HG02571 (cell line): ENCODE measurements at regions not wholly inside any gene's neighbourhood (a gene's known extent, or its start where the extent isn't known, plus 50 kb on each side); places are given as distances from the start of the nearest gene placed in this dataset.

ENCODE experiments used
- ATAC-seq: cut with Tn5 transposase; IDR thresholded peaks from one replicate; pipeline ENCODE4 v1.9.1; 2021; ENCODE audit warnings: mild to moderate bottlenecking, moderate library complexity; ENCODE audit not compliant: unreplicated experiment

DNA sequence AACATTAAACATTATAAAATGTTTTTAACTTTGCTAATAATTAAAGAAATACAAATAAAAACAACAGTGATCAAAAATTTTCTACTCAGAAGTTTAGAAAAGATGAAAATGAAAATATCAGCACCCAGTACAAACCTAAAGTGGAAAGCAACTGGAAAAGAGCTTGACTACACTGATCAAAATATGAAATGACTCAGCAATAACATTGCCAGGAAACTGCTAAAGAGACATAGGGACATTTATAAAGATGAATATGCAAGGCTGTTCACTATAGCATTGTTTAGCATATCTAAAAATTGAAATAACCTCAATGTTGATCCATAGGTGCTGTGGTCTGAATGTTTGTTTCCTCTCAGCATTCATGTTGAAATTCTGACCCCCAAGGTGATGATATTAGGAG is 88.5 kb upstream of the NOCT start:
- ATAC-seq, result no peak

DNA sequence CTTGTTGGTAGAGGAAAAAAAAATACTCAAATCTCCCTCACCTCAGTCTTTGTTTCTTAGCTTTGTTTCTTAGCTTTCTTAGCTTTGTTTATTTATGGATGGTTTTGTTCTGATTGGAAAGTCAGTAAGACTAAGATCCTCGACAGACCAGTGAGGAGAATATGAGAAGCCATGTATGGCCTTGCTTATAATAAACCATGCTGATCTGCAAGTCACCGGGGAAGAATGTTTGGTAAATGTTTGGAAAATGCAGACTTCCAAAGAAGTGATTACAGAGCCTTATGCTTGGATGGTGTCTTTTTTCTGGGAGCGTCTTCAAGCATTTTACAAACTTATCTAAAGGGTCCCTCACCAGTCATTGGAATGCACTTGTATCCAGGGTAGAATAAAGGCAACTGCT is 90.1 kb upstream of the NOCT start:
- ATAC-seq, result no peak

DNA sequence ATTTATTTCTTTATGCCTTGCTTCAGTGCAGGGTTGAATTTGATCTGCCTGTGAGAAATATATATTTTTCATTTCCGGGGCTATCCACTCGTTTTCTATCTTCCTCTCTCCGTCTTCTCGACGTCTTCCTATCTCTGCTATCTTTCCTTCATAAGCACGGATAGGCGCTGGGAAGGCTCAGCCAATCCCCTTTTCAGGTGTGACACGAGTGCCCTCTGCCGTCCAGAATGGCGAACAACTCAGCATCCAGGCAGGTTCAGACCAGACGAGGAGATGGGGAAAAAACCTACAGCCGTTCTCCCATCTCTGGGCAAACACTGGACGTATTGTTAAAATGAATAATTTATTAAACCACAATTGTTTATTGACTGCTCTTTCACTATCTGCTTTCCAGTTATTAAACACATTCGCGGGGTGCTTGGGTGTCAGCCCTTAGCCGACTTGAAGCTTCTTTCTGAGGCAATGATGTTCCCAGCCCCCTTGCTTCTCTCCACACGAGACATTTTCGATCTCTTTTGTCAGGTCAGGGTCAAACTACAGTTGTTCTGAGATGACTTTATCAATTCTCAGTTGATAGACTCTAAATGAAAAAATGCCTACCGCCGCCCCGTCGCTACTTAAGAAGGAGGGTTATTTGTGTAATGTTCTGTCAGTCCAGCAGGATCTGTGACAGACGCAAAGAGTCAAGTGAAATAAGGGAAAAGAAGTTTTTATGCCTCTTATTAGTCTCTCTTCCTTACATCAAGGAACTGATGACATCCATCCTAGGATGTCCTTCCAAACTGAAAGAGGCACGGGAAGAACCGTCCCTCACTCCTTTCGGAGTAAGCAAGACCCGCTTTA is 96.3 kb upstream of the NOCT start:
- ATAC-seq, result peak; percentile 96

GRCh38 chr4:138918169-138918869 is 97.3 kb upstream of the NOCT start:
- no peak for ATAC-seq

DNA sequence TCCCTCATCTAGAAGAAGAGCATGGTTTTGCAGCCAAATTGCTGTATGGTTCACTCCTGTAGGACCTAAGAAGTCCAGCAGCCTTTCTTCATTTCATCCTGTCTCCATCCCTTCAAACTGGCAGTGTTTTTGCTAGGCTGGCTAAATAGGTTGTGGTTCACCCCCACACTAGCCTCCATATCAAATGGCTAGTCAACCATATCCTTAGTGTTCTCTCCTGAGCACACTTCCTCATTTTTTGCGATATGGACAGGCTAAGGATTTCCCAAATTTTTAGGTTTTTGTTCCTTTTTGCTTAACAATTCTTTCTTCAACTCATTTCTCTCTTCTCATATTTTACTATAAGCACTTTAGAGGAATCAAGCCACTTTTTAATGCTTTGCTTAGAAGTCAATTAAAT is 98.8 kb upstream of the NOCT start:
- ATAC-seq, result no peak

DNA sequence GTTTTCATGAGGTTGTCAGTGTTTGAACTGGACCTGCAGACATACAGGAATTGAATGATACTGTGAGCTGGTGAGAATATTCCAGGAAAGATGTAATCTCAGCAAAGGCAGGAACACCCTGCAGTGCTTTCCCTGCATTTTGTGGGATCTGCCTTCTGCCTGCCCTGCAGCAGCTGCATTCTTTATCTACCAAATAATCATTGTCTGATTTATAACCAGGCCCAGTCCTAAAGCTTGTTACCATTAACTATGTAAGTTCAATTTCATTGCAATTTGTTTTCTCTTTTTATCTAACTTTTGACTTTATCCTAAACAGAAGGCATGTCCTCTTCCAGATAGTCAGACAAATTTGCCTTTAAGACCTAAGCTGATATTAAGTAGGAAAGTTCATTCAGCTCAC is 99.8 kb upstream of the NOCT start:
- no peak for ATAC-seq

DNA sequence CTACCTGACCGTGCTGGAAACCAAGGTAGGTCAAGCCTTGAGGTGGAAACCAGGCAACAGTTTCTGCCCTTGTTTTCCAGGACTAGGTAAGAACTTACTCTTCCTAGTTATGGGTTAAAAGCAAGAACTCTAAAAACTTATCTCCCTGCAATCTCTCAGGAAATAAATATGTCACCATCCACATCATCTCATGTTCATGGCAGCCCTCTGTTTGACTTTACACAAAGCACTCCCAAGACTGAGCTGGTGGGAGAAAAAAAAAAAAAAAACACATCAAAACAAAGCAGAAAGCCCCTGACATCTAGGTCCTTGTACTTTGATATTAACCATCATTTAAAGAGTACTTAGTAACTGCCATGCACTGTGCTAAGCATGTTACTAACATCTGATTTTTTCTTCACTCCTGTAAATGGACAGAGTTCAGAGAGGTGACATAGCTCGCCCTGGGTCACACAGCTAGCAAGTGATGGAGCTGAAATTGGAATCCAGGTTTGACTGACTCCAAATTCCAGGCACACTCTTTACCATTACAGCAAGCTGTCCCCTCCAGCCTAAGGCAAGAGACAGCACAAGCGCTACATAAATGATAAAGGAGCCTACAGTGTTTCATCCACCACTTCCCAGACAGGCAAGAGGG is 102.8 kb upstream of the NOCT start:
- ATAC-seq, result no peak

DNA sequence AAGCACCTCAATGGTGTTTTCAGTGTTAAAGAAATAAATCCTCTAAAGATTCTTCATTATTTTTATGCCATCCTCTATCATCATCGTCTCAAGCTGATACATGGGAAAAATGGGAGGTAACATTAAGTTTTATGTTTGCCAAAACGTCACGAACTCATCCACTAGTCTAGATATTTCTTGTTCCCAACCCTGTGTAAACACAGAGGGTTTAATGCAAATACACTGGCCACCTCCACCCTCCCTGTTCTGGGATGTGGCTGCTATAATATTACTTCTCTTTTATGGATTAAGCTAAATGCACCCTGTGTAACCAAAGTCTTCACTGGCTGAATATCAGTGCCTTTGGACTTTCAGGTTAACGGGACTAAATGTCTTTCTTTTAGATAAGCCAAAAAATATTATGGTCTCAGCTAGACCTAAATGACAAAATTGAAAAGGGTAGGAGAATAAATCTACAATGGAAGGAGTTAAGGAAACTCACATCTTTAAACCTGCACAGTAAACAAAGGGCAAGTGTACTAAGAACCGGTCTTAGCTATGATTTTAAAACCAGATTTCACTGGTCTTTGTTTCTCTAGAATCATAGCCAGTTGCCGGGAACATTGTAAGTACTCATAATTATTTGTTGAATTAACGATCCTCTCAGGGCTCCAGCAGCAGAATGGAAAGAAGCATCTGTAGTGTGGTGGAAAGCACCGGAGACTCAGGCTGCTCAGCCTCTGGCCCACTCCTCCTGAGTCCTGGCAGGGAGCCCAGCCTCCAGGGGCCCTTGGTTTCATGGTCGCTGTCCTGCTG is 103.5 kb upstream of the NOCT start:
- no peak for ATAC-seq

- ATAC-seq, result no peak
These were observed 104.7 kb upstream of the NOCT start for GRCh38 chr4:138910914-138911336.

DNA sequence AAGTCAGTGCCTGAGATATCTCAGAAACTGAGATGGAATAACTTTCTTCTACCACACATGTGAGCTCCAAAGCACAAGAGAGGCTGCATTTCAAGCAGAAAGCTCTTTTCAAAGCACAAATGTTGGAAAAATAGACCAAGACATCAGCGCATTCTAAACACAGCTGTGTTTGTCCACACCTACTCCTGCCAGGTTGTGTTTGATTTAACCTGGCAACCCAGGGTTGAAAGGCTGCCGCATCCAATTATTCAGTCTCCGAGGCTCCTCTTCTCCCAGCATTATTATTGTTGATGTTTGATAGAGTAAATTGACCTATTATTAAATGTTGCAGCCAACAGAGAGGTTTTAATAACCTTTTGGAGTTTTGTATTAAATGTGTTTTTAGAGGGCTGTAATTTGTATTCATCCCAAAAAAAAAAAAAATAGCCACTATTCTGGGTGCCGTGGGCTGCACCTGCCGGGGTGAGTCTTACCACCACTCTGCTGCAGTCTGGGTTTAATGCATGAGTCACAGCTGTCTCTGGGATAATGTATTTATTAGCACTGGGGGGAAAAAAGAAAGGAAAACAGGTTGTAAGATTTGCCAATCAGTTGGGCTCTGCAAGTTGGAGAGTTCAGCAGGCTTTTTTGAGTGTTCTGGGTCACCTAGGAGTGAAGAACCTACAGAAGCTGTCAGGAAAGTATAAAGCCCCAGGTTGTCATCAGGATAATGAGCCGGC is 105.2 kb upstream of the NOCT start:
- no peak for ATAC-seq

DNA sequence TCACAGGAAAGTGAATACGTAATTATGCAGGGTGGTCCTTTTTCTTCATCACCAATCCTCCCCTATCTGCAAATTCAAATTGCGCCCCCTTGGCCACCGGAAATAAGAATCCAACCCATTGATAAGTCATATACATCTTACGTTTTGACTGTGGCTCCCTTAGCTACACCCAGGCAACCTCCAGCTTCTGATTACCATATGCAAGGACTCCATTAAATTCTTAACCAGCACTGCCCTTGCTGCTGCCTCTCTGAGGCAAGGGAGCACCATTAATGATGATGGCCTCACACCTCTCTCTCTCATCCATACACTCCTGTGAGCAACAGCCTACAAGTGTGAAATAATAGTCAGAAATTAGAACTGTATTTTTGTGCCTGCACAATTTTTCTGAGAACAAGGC is 106.0 kb upstream of the NOCT start:
- no peak for ATAC-seq

DNA sequence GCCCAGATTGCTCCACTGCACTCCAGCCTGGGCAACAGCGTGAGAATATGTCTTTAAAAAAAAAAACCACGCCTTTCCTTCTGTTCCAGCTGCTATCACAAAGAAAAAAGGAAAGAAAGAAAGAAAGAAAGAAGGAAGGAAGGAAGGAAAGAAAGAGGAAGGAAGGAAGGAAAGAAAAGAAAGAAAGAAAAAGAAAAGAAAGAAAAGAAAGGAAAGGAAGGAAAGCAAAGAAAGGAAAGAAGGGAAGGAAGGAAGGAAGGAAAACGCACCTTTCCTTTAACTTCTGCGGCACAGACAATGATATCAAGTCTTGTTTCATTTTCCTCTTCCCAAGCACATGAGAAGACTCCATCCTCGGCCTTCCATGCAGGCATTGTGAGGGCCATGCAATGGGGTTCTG is 107.4 kb upstream of the NOCT start:
- no peak for ATAC-seq

GRCh38 chr4:138907174-138907573 is 108.4 kb upstream of the NOCT start:
- no peak for ATAC-seq

DNA sequence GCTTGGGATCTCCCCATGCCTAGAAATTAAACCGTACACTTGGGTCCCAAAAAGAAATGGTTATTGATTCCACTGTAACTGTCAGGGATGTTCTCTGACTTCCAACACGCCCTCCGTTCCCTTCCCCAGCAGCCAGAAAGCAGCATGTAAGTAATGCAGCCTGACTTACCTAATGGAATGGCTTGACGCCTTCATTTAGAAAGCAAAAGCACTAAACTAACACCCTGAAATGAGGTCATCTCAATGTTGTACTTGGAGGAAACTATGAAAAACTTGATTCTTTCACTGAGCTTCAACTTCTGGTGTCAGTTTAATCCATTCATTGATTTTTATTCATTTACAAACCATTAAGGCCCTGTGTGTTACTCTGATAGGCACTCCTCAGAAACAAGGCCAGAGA is 110.8 kb upstream of the NOCT start:
- no peak for ATAC-seq

- ATAC-seq, result no peak
These were observed 112.4 kb upstream of the NOCT start for GRCh38 chr4:138903185-138903584.

GRCh38 chr4:138902705-138903104 is 112.9 kb upstream of the NOCT start:
- ATAC-seq, result no peak

- no peak for ATAC-seq
These were observed 114.4 kb upstream of the NOCT start for GRCh38 chr4:138901177-138901576.

GRCh38 chr4:138899999-138900398 is 115.6 kb upstream of the NOCT start:
- no peak for ATAC-seq

DNA sequence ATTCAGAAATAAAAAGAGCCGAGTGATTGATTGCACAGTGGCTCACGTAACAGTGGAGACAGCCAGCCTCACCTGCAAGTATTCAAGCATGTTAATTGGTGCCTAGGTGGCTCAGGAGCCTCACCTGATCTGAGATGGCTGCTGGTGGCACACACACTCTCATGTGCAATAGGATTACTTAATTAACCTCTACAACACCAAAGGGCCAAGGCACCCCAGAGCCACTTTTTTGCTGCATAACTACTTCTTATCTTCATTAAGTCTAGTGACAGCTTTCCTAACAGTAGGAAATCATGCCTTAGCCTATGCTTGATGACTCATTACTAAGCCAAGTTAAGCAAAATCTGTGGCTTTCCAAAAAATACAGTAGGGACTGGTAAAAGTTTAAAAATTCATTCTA is 117.3 kb upstream of the NOCT start:
- ATAC-seq, result no peak

GRCh38 chr4:138897811-138898226 is 117.8 kb upstream of the NOCT start:
- ATAC-seq, result no peak

DNA sequence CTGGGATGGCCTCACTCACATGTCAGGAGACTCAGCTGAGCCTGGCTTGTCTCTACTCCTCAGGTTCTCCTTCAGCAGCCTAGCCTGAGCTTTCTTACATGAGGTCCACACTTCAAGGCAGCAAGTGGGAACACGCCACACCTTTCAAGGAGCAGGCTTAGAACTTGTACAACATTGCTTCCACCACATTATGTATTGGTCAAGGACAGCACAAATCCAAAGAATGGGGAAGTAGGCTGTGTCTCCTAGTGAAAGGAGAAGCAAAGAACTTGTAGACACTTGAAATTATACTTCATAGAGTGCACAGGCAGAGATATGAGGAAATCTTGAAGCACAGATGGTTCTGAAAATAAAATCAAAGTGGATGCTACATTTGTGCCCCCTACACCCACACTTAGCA is 120.9 kb upstream of the NOCT start:
- ATAC-seq, result no peak
